ENCODE measurements at regions not wholly inside any gene's neighbourhood (a gene's known extent, or its start where the extent isn't known, plus 50 kb on each side); places are given as distances from the start of the nearest gene placed in this dataset.
A peak's percentile ranks its signal among the peaks of the same experiment; 100 is the strongest.

- no peaks in the 10 kb centered on the region for H3K36me3 ChIP-seq
- H3K9me3 ChIP-seq (ENCODE audit: low read depth), result no peaks in the 10 kb centered on the region
- peaks cover 3% of the 10 kb centered on the region for H3F3A ChIP-seq (ENCODE audit: low read depth)
- H2AFZ ChIP-seq (replicated peaks), result no peak overlapping the region
- no peak overlapping the region for H3K4me3 ChIP-seq
- peaks cover 18% of the 10 kb centered on the region for H3K4me1 Mint-ChIP-seq
- no peak overlapping the region for H3K9ac ChIP-seq
- H4K20me1 ChIP-seq (ENCODE audit: low read depth), result no peaks in the 10 kb centered on the region
- no peaks in the 10 kb centered on the region for H3K36me3 Mint-ChIP-seq
- H3K4me1 ChIP-seq, result no peaks in the 10 kb centered on the region
- H3K4me2 ChIP-seq, result no peak overlapping the region
- H3K27ac Mint-ChIP-seq, result peak overlapping the region; percentile 54
- H3K9me3 Mint-ChIP-seq, result no peaks in the 10 kb centered on the region
- no peak for DNase-seq (ENCODE audit: low spot score)
- no peak overlapping the region for H3K27ac ChIP-seq
- no peak for TF ChIP-seq EZH2 (IDR thresholded peaks at IDR 0.05)
- no peak for TF ChIP-seq EZH2phosphoT487 (IDR thresholded peaks at IDR 0.05)
- TF ChIP-seq, protein P1, sequence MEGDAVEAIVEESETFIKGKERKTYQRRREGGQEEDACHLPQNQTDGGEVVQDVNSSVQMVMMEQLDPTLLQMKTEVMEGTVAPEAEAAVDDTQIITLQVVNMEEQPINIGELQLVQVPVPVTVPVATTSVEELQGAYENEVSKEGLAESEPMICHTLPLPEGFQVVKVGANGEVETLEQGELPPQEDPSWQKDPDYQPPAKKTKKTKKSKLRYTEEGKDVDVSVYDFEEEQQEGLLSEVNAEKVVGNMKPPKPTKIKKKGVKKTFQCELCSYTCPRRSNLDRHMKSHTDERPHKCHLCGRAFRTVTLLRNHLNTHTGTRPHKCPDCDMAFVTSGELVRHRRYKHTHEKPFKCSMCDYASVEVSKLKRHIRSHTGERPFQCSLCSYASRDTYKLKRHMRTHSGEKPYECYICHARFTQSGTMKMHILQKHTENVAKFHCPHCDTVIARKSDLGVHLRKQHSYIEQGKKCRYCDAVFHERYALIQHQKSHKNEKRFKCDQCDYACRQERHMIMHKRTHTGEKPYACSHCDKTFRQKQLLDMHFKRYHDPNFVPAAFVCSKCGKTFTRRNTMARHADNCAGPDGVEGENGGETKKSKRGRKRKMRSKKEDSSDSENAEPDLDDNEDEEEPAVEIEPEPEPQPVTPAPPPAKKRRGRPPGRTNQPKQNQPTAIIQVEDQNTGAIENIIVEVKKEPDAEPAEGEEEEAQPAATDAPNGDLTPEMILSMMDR (IDR thresholded peaks at IDR 0.05), result no peak
- H3K4me3 Mint-ChIP-seq, result no peak overlapping the region
- H3K79me2 ChIP-seq (ENCODE audit: low read depth), result no peaks in the 10 kb centered on the region
- H3K27me3 Mint-ChIP-seq (ENCODE audit: insufficient read depth, low read depth), result no peaks in the 10 kb centered on the region
- H3K27me3 ChIP-seq, result no peaks in the 10 kb centered on the region
Observed at GRCh38 chr2:609449-609848, 67.8 kb downstream of the TMEM18 start.

- Mint-ChIP-seq H3K36me3 (no peaks in the 10 kb centered on the region), H3K9me3 (peaks cover 2% of the 10 kb centered on the region), H3K27me3 (ENCODE audit: insufficient read depth, low read depth) (no peaks in the 10 kb centered on the region), H3K4me1 (peaks cover 23% of the 10 kb centered on the region), H3K4me3 (no peak overlapping the region), H3K27ac (no peak overlapping the region)
- Histone ChIP-seq H3K9ac (no peak overlapping the region), H2AFZ (replicated peaks) (no peak overlapping the region), H3K9me3 (ENCODE audit: low read depth) (no peaks in the 10 kb centered on the region), H3K79me2 (ENCODE audit: low read depth) (no peaks in the 10 kb centered on the region), H3K4me3 (no peak overlapping the region), H4K20me1 (ENCODE audit: low read depth) (no peaks in the 10 kb centered on the region), H3K27me3 (no peaks in the 10 kb centered on the region), H3K4me1 (no peaks in the 10 kb centered on the region), H3F3A (ENCODE audit: low read depth) (peaks cover 3% of the 10 kb centered on the region), H3K36me3 (no peaks in the 10 kb centered on the region), H3K4me2 (no peak overlapping the region), H3K27ac (no peak overlapping the region)
- TF ChIP-seq EZH2phosphoT487 (IDR thresholded peaks at IDR 0.05) (no peak), EZH2 (IDR thresholded peaks at IDR 0.05) (no peak)
- TF ChIP-seq, protein P1 (IDR thresholded peaks at IDR 0.05), result no peak
- DNase-seq (ENCODE audit: low spot score), result peak; percentile 0
Observed at GRCh38 chr2:608711-609110, 68.5 kb downstream of the TMEM18 start.

DNA sequence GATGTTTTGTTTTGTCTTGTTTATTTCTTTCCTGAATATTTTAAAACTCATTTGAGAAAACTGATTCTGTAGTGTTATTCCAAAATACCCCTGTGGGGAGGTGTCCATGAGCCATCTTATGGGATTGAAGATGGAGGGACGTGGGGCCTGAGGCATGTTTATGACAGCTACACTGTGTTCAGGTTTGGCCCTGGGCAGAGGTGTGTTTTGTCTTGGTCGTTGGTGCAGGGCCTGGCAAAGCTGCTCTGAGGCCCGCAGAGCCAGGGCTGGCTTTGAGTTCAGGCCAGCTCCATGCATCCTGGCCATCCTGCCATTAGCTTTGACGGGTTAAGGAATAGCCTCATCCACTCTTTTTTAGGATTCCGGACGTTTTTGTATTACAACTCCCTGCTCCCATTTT is 68.9 kb downstream of the TMEM18 start:
- no peak overlapping the region for H3K4me2 ChIP-seq
- Mint-ChIP-seq H3K9me3 (peaks cover 2% of the 10 kb centered on the region), H3K36me3 (no peaks in the 10 kb centered on the region), H3K4me1 (peaks cover 23% of the 10 kb centered on the region), H3K4me3 (no peak overlapping the region), H3K27ac (no peak overlapping the region), H3K27me3 (ENCODE audit: insufficient read depth, low read depth) (no peaks in the 10 kb centered on the region)
- H3K27me3 ChIP-seq, result no peaks in the 10 kb centered on the region
- H3K79me2 ChIP-seq (ENCODE audit: low read depth), result no peaks in the 10 kb centered on the region
- H3K4me3 ChIP-seq, result no peak overlapping the region
- no peaks in the 10 kb centered on the region for H3K9me3 ChIP-seq (ENCODE audit: low read depth)
- H3F3A ChIP-seq (ENCODE audit: low read depth), result peaks cover 3% of the 10 kb centered on the region
- no peak overlapping the region for H3K9ac ChIP-seq
- no peaks in the 10 kb centered on the region for H3K4me1 ChIP-seq
- no peaks in the 10 kb centered on the region for H4K20me1 ChIP-seq (ENCODE audit: low read depth)
- TF ChIP-seq EZH2phosphoT487 (IDR thresholded peaks at IDR 0.05), result no peak
- no peak for TF ChIP-seq EZH2 (IDR thresholded peaks at IDR 0.05)
- TF ChIP-seq, protein P1 (IDR thresholded peaks at IDR 0.05), result no peak
- DNase-seq (ENCODE audit: low spot score), result peak; percentile 0
- H2AFZ ChIP-seq (replicated peaks), result no peak overlapping the region
- H3K27ac ChIP-seq, result no peak overlapping the region
- no peaks in the 10 kb centered on the region for H3K36me3 ChIP-seq
